ENCODE measurements at regions not wholly inside any gene's neighbourhood (a gene's known extent, or its start where the extent isn't known, plus 50 kb on each side); places are given as distances from the start of the nearest gene placed in this dataset.

- intact Hi-C loops (cut with DNase I): no loop called here
Observed at GRCh38 chr6:166806217-166806838, 150.0 kb downstream of the RNASET2 start.

GRCh38 chr6:166803471-166803870 is 152.9 kb downstream of the RNASET2 start:
- TF ChIP-seq POLR2A (IDR thresholded peaks at IDR 0.05) (no peak), POLR2AphosphoS5 (IDR thresholded peaks at IDR 0.05) (no peak), EP300 (IDR thresholded peaks at IDR 0.05) (no peak)
- TF ChIP-seq, protein P1, sequence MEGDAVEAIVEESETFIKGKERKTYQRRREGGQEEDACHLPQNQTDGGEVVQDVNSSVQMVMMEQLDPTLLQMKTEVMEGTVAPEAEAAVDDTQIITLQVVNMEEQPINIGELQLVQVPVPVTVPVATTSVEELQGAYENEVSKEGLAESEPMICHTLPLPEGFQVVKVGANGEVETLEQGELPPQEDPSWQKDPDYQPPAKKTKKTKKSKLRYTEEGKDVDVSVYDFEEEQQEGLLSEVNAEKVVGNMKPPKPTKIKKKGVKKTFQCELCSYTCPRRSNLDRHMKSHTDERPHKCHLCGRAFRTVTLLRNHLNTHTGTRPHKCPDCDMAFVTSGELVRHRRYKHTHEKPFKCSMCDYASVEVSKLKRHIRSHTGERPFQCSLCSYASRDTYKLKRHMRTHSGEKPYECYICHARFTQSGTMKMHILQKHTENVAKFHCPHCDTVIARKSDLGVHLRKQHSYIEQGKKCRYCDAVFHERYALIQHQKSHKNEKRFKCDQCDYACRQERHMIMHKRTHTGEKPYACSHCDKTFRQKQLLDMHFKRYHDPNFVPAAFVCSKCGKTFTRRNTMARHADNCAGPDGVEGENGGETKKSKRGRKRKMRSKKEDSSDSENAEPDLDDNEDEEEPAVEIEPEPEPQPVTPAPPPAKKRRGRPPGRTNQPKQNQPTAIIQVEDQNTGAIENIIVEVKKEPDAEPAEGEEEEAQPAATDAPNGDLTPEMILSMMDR (IDR thresholded peaks at IDR 0.05): no peak
- Histone ChIP-seq H3K27ac (no peak overlapping the region), H3K4me1 (no peaks in the 10 kb centered on the region), H3K4me3 (no peak overlapping the region), H3K27me3 (no peaks in the 10 kb centered on the region), H3K9me3 (peaks cover 0 to 9% (median 6%) of the 10 kb centered on the region in 4 donors), H3K36me3 (no peaks in the 10 kb centered on the region)
- DNase-seq: no peak
- WGBS, 2 donors: 78 to 82% methylated on average over 9 of the region's 9 CpGs
- intact Hi-C loops (cut with DNase I): no loop called here

More at GRCh38 chr6:166806217-166806838, 150.0 kb downstream of the RNASET2 start:
- no peaks in the 10 kb centered on the region for H3K27me3 ChIP-seq
- peaks cover 0 to 9% (median 6%) of the 10 kb centered on the region in 4 donors for H3K9me3 ChIP-seq
- TF ChIP-seq EP300 (IDR thresholded peaks at IDR 0.05) (no peak), POLR2AphosphoS5 (IDR thresholded peaks at IDR 0.05) (no peak), POLR2A (IDR thresholded peaks at IDR 0.05) (no peak)
- DNase-seq: no peak
- no peaks in the 10 kb centered on the region for H3K4me1 ChIP-seq
- no peak overlapping the region for H3K27ac ChIP-seq
- WGBS, 2 donors: 75 to 93% methylated on average over 1 of the region's 1 CpG
- H3K36me3 ChIP-seq: no peaks in the 10 kb centered on the region
- no peak overlapping the region for H3K4me3 ChIP-seq

DNA sequence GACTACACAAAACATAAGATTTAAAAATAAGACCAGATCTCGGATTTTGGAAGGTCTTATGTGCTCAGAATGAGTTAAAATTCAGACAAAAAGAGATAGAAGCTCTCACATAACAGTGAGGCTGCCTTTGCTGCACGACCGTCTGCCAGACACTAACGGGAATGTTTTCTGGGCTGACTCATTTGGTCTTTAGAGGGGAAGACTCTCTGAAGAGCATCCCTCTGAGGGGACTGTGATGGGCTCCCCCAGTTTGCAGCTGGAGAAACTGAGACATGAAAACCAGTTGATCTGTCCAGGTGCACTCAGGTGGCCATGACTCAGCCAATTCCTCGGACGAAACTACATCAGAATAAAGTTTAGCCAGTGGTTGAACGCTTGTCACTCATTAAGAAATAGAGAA is 153.9 kb downstream of the RNASET2 start:
- Histone ChIP-seq H3K27ac (no peak overlapping the region), H3K27me3 (no peaks in the 10 kb centered on the region), H3K4me1 (no peaks in the 10 kb centered on the region), H3K9me3 (peaks cover 0 to 8% (median 6%) of the 10 kb centered on the region in 4 donors), H3K4me3 (no peak overlapping the region), H3K36me3 (no peaks in the 10 kb centered on the region)
- 80 to 82% methylated on average over 7 of the region's 7 CpGs for WGBS, 2 donors
- TF ChIP-seq POLR2AphosphoS5 (IDR thresholded peaks at IDR 0.05): no peak
- no peak for TF ChIP-seq EP300 (IDR thresholded peaks at IDR 0.05)
- TF ChIP-seq, protein P1 (IDR thresholded peaks at IDR 0.05): no peak
- no peak for TF ChIP-seq POLR2A (IDR thresholded peaks at IDR 0.05)
- intact Hi-C loops (cut with DNase I): no loop called here
- no peak for DNase-seq

DNA sequence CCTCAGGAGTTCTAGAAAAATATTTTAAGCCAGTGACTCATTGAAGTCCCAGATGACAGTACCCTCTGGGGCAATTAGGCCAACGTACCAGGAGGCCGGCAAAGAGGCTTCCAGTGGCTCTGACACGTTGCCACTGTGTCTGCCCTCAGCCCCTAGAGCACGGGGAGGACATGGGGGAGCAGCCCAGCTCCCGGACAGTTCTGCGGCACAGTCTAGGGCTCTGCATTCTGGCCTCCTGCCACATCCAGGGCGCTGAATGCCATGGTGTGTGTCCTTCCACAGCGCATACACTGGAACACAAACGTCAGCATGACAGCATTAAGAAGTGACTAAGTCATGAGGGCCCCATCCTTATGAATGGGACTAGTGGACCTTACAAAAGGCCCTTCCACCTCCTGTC is 156.2 kb downstream of the RNASET2 start:
- 89 to 91% methylated on average over 9 of the region's 9 CpGs for WGBS, 2 donors
- peaks cover 0 to 1% (median 0%) of the 10 kb centered on the region in 4 donors for H3K9me3 ChIP-seq
- no peaks in the 10 kb centered on the region for H3K4me1 ChIP-seq
- intact Hi-C loops (cut with DNase I): no loop called here
- no peaks in the 10 kb centered on the region for H3K27me3 ChIP-seq
- no peak for TF ChIP-seq POLR2A (IDR thresholded peaks at IDR 0.05)
- TF ChIP-seq, protein P1 (IDR thresholded peaks at IDR 0.05): no peak
- TF ChIP-seq POLR2AphosphoS5 (IDR thresholded peaks at IDR 0.05): no peak
- TF ChIP-seq EP300 (IDR thresholded peaks at IDR 0.05): no peak
- no peaks in the 10 kb centered on the region for H3K36me3 ChIP-seq
- no peak overlapping the region for H3K27ac ChIP-seq
- no peak for DNase-seq
- H3K4me3 ChIP-seq: no peak overlapping the region

- H3K9me3 ChIP-seq: no peaks in the 10 kb centered on the region
- H3K36me3 ChIP-seq: no peaks in the 10 kb centered on the region
- 70 to 84% methylated on average over 6 of the region's 6 CpGs for WGBS, 2 donors
- no peak overlapping the region for H3K27ac ChIP-seq
- peaks cover 0 to 2% (median 0%) of the 10 kb centered on the region in 4 donors for H3K4me1 ChIP-seq
- intact Hi-C loops (cut with DNase I): no loop called here
- no peak for TF ChIP-seq EP300 (IDR thresholded peaks at IDR 0.05)
- TF ChIP-seq POLR2AphosphoS5 (IDR thresholded peaks at IDR 0.05): no peak
- TF ChIP-seq, protein P1 (IDR thresholded peaks at IDR 0.05): no peak
- no peak for TF ChIP-seq POLR2A (IDR thresholded peaks at IDR 0.05)
- no peak overlapping the region for H3K4me3 ChIP-seq
- DNase-seq: no peak
- H3K27me3 ChIP-seq: no peaks in the 10 kb centered on the region
Observed at GRCh38 chr6:166798652-166799051, 157.7 kb downstream of the RNASET2 start.
